ENCODE measurements at regions not wholly inside any gene's neighbourhood (a gene's known extent, or its start where the extent isn't known, plus 50 kb on each side); places are given as distances from the start of the nearest gene placed in this dataset.
"Not testable (repeated sequence)": the region's sequence is repeated elsewhere in the genome, so short reads cannot be mapped to it uniquely, and the experiment has no call there.

DNA sequence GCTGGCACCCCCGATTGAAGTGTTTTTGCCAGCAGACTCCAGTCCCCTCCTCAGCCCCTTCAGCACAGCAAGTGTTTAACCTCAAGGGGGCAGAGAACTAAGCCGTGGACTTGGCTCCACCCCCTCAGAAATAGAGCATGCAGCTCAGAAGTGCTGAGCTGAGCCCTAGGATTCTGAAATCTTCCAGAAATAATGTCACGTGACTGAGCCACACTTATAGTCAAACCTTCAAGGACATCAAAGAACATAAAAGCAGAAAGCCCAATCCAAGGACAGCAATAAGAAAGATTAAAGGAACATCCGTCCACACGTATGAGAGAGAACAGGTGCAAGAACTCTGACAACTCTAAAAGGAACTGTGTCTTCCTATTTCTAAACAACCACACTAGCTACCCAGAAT lies 317.7 kb upstream of the LRFN5 start:
- DNase-seq (ENCODE audit: low spot score): no peak

DNA sequence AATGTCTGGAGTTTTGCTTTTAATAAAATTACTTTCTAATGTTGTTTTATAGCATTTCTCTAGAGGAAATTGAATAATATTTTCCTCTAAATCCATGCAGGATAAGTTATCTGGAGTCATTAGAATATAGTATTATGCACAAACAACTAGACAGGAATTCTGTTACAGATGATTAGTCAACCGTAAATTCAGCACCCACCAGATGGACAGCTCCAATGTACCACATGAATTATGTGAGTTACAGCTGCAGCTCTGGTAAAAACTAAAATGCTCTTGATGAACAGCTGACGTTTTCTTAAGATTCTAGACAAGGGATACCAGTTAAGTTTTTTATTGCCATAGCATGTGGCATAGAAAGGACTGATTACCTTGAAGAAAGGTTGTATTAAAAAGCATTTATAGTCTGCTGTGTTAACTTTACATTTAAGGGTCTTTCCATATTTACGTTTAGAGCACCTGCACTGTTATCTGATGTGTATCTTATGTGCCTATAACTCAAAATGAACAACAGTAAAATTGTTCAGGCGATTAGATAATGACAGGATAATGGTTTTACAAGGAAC lies 321.4 kb upstream of the LRFN5 start:
- DNase-seq (ENCODE audit: low spot score): no peak

DNA sequence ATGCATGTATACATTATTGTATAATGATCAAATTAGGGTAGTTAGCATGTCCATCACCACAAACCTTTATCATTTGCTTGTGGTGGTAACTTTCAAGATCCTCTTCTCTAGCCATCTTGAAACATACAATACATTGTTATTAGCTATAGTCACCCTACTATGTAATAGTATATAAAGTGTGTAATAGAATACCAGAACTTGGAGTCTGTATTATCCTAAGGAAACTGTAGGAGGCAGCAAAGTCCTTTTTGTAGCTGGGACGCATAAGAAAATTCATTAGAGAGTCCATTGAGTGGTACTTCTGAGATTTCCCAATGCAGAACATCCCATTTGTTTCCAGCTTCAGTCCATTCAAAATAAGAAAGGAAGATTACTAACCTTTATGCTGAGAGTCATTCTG lies 325.9 kb upstream of the LRFN5 start:
- no peak for DNase-seq (ENCODE audit: low spot score)

DNA sequence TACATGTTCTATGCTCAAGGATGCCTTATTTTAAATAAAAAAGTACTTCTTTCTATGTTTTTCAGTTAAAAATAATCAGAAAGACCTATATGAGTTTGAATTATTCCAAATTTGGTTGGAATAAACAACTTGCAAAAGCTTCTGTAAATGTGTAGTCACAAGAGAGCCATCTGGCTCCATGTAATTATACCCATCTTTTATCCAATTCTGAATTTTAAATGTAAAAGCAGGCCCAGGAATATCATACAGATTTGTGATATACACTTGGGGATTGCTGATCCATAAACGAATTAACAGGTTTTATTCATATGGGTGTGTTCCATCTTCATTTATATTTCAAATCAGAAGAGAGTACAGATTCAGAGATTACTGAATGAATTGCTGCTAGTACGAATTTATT lies 329.2 kb upstream of the LRFN5 start:
- no peak for DNase-seq (ENCODE audit: low spot score)

DNA sequence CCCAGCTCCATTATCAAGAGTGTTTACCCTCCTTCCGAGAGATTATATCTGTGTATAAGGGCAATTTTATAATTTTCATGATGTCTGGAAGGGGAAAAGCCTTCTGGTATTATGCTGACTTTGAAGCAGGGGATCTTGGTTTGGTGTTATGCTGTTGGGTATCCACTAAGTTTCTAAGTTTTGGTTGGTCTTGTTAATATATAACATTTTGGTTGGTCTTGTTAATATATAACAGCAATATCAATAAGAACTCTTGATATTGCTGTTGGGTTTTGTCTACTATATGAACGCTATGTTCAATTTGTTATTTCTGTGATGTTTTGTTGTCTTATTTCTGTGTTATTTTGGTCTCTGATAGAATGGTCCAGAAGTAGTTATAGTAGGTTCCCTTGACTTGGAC lies 349.2 kb upstream of the LRFN5 start:
- DNase-seq (ENCODE audit: low spot score): no peak

DNA sequence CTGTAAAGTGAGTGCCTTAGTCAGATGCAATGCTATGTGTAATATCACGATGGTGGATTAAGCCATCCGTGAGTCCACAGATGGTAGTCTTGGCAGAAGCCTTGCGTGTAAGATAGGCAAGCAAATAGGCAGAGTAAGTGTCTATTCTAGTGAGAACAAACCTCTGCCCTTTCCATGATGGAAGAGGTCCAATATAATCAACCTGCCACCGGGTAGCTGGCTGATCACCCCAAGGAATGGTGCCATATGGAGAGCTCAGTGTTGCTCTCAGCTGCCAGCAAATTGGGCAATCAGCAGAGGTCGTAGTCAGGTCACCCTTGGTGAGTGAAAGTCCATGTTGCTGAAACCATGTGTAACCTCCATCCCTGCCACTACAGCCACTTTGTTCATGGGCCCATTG lies 371.2 kb upstream of the LRFN5 start:
- no peak for DNase-seq (ENCODE audit: low spot score)

DNA sequence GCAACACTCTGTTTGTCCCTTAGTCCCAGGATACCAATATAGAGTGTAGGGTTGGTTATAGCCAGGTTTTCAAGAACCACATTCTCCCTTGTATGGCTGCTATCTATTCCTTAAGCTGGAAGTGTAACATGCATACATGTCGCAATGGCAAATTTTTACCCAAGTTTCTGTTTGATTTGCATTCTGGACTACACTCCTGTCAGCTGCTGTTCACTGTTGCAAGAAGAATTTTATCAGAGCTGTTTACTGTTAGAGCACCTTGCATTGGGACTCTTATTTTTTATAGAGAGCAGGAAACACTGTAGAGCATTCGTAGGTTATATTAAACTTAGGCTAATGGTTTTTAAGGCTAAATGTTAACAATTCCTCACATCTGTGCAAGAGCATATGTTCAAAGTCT lies 376.0 kb upstream of the LRFN5 start:
- no peak for DNase-seq (ENCODE audit: low spot score)

DNA sequence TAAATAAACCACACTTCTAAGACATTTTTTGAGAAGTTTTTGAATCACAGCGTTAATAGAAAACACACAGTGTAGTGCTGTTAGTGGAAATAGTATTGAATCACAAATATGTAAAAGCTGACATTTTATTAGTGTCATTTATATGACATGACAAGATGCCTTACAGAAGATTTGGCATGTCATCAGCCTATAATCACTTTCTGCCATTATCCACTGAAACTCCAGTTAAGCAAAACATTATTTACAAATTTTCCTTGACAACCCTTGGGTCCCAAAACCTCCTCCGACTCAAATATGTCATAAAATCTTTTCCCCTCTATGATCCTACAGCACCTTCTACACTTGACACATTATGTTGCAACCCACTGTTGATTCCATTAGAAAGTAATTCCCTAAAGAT lies 376.9 kb upstream of the LRFN5 start:
- DNase-seq (ENCODE audit: low spot score): no peak

DNA sequence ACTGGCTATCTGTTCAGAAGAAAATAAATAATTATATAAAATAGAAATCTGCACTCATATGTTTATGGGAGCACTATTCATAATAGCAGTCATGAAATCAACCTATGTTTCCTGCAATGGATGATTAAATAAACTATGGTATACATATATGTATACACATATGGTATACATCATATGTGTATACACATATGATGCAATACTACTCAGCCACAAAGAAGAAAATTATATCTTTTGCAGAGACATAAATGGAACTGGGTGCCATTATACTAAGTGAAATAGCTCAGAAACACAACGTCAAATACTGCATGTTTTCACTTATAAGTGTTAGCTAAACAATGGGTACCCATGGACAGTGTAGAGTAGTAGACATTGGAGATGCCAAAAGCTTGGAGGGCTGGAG lies 381.2 kb upstream of the LRFN5 start:
- no peak for DNase-seq (ENCODE audit: low spot score)

DNA sequence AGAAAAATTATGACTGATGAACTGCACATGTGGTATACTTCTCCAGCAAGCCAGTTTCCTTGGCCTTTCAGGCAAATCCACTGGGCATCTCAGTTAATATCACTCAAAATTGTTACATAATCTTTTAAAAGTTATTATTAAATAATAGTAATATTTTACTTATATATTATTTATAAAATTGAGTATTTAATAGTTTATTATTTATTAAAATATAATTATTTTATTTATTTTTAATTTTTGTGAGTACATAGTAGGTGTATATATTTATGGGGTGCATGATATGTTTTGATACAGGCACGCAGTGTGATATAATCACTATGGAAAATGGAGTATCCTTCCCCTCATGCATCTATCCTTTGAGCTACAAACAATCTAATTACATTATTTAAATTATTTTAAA lies 384.1 kb upstream of the LRFN5 start:
- no peak for DNase-seq (ENCODE audit: low spot score)

DNA sequence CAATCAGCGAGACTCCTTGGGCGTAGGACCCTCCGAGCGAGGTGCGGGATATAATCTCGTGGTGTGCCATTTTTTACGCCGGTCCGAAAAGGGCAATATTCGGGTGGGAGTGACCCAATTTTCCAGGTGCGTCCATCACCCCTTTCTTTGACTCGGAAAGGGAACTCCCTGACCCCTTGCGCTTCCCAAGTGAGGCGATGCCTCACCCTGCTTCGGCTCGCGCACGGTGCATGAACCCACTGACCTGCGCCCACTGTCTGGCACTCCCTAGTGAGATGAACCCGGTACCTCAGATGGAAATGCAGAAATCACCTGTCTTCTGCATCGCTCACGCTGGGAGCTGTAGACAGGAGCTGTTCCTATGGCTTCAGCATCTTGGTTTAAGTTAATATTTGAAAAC lies 391.7 kb upstream of the LRFN5 start:
- DNase-seq (ENCODE audit: low spot score): not testable (repeated sequence)

DNA sequence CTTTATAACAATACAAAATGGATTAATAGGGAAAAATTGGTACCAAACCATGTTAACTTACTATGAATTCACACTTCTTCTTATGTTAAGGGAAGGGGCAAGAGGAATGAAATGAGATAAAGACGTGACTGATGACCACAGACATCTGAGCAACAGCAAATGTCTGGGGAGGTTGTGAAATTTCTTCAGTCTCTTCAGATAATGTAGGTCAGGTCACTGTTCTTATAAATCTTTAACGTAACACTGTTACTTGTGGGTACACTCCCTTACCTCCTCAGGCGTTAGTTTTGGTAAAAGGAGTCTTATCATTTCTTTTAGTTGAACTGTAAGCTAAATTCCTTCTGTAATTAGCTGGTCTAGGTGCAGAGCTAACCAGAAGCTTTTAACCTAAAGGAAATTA lies 405.0 kb upstream of the LRFN5 start:
- DNase-seq (ENCODE audit: low spot score): no peak

DNA sequence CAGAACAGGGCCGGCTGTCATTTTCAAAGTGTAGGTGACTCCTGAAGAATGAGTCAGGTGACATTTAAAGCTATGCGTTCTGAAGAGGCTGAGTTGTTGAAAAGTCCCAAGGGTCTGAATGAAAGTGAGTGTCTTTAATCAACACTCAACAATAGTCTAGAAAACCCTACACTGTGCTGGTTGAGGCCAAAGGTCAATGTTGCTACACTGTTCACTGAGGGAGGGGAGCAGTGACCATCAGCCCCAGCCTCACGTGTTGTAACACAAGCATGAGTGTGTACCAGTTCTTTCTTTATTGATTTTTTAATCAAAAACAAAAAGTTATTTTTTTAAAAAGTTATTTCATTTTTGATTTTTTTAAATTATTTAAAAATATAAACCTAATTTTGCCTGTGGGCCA lies 418.8 kb upstream of the LRFN5 start:
- DNase-seq (ENCODE audit: low spot score): no peak

DNA sequence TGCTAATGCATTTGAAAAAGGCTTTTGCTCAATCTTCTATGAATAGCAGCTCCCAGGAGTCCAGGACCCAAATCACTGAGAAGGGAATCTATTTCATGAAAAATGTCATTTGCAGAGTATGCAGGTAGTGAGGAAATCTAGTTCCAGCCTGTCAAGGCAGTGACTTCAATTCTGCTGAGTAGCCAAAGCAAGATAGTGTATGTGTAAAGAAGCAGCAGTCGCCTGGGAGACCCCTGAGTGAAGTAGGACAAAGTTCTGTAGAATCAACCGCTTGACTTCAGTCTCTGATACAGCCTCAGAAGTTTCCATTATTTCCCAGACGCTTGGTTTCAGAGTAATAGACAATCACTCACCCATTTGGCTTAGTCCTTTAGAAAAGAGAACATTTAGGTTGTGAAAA lies 435.6 kb upstream of the LRFN5 start:
- no peak for DNase-seq (ENCODE audit: low spot score)

DNA sequence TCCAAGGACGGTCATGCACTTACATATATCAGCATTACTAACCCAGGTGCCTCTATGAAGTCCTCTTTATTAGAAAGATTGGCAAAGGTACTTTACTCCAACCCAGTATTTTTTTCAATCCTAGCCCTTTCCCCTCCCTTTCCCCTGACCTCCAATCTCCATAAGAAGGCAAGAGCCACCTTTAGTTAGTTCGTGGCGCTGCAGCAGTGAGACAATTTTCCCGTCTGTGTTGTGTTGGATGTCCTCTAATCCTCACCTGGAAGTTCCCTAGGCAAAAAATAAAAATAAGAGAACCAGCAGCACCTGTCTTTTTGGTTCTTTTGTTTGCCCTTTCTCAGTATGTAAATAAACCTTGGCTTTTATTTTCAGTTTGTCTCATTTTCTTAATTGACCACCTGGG lies 439.6 kb upstream of the LRFN5 start:
- no peak for DNase-seq (ENCODE audit: low spot score)

DNA sequence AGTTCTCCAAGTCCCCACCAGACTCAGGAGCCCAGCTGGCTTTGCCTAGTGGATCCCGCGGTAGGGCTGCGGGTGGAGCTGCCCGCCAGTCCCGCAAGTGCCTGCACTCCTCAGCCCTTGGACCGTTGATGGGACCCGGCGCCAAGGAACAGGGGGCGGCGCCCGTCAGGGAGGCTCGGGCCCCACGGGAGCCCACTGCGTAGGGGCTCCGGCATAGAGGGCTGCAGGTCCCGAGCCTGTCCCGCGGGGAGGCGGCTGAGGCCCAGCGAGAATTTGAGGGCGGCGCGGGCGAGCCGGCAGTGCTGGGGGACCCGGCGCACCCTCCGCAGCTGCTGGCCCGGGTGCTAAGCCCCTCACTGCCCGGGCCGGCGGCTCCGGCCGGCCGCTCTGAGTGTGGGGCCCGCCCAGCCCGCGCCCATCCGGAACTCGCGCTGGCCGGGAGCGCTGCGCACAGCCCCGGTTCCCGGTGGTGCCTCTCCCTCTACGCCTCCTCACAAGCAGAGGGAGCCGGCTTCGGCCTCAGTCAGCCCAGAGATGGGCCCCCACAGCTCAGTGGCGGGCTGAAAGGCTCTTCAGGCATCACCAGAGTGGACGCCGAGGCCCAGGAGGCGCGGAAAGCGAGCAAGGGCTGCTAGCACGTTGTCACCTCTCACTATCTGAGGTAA lies 452.4 kb upstream of the LRFN5 start:
- no peak for DNase-seq (ENCODE audit: low spot score)

DNA sequence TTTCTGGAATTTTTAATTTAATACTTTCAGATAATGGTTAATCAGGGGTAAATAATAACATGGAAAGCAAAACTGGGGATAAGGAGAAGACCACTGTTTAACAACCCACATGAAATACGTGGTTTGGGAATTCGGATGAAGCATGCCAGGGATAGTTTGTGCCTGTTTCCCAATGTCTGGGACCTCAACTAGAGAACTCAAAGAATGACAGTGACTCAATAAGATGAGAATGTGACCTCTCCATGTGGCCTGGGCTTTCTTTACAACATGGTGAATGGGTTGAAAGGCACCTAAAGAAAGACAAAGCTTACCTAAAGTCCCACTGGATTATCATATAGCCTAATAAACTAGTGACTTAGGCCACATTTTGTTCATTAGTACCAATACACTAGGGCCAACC lies 460.3 kb upstream of the LRFN5 start:
- DNase-seq (ENCODE audit: low spot score): no peak

DNA sequence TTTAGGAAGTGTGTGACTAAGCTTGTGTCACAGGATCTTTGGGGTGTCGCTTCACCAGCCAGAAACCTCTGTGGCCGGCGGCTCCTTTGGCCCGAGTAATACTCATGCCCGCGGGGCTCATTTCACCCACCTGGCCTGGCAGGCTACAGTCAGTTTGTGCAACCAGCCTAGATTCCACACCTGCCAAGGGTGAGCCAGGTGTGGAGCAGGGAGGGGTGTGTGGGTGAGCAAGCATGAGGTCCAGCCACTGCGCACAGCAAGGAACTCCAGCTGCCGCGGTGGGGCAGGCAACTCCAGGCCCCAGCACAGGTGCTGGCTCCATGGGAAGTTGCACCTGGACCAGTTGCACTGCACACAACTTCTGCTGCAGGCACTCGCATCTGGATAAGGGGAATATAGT lies 462.3 kb upstream of the LRFN5 start:
- DNase-seq (ENCODE audit: low spot score): no peak

DNA sequence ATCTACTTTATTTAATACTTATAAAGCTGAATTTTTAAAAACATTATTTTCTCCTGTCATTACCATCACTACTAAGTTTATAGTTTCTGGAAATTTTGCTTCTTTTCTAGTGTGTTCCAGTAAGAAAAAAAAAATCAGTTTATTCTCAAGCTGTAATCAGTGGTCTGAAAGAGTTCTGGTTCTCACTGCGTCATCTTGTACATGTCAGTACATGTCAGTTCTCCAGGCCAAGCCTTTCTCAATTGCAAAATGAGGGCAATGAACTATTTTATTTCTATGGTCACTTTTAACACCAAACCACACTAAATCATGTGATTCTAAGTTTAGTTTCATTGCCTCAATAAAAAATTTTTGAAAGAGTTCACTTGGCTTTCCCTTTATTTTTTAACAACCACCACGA lies 468.9 kb upstream of the LRFN5 start:
- DNase-seq (ENCODE audit: low spot score): no peak

DNA sequence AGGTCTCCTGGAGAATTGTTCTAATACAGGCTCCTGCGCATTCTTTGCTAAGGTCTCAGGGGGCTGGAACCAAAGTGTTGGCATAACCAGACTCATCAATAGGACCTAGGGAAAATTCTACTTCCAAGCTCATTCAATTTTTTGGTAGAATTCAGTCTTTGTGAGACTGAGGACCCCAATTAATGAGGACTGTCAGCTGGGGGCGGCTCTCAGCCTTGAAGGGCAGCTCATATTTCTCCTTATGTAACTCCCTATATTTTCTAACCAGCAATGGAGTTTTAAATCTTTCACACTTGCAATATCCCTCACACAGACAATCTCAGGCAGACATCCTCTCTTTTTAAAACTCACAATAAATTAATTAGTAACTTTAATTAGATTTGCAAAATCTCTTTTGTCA lies 476.4 kb upstream of the LRFN5 start:
- no peak for DNase-seq (ENCODE audit: low spot score)

DNA sequence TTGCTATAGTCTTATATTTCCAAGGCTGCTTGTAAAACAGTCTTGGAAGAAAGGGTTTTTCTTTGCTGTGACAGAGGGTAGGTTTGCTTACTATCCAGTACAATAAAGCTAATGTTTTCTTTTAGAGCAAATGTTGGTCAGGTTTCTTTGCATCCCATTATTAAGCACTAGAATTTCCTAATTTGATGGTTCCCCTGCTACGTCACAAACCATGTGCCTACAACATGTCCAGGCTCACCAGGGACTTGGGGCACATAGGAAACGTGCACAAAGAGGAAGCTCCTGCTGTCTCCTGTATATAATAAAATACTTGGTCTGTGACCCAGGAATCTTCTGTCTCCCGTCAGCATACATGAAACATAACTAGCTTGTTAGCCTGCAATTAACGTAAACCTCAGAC lies 486.3 kb upstream of the LRFN5 start:
- no peak for DNase-seq (ENCODE audit: low spot score)

DNA sequence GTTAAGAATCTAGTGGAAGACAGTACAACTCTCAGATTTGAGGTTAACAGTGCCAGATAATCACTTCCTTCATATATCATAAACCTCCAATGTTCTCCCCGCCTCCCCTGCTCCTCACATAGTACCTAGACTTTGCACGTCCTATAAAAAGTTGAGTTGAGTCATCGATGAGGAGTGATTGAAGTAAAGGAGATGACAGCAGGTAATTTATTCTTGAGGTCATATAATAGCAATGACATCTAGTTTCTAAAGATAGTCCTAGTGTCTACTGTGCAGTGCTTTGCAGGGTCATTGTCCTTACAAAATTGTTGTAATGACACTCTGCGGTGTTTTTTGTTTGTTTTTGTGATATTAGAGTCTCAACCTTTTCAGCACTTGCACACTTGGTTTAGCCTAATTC lies 510.5 kb upstream of the LRFN5 start:
- DNase-seq (ENCODE audit: low spot score): no peak

DNA sequence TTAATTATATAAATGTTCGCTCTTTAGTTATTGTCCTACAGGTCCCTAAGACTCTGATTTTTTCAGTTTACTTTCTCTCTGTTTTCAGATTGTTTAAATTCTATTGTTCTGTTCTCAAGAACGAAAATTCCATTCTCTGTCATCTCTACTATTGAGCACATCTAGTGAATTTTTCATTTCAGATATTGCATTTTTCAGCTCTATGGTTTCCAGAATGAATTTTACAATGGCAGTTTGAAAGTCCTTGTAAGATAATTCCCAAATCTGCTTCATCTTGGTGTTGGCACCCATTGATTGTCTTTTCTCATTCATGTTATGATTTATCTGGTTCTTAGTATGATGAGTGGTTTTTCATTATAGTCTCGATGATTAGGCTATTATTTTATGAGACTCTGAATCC lies 519.6 kb upstream of the LRFN5 start:
- DNase-seq (ENCODE audit: low spot score): no peak

DNA sequence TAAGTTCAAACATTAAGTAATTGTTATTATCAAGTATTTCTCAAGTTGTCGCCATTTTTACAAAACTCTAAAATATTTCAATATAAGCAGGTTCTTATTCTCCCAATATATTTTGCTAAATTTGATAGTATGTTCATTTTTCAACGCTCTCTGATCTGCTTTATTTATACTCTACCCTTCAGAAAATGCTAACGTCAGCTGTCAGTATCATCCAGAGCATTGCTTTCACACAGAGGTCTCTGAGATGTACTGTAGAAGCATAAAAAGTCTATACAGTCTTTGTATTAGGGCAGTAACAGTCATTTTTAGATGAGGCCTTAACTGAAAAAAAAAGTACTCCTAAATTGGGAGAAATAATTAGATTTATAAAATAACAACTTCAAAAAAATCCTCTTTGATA lies 533.1 kb upstream of the LRFN5 start:
- no peak for DNase-seq (ENCODE audit: low spot score)

DNA sequence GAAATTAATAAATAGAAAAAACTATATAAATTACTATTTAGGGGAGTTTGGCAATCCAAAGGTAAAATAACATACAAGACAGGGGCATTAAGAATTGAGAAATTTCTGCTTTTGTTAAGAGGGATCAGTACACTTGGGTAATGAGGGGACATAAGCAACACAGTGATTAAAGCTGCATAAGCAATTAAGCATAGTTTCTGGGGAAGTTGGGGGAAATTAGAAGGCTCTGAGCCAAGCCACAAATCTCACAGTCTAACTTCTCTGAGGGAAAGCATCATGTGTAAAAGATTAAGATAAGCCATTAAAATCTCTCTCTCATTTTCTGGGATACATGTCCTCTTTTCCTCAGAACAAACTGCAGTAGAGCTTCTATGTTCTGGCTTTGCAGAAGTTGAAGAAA lies 533.9 kb upstream of the LRFN5 start:
- no peak for DNase-seq (ENCODE audit: low spot score)
